ENCODE measurements at regions not wholly inside any gene's neighbourhood (a gene's known extent, or its start where the extent isn't known, plus 50 kb on each side); places are given as distances from the start of the nearest gene placed in this dataset.

DNA sequence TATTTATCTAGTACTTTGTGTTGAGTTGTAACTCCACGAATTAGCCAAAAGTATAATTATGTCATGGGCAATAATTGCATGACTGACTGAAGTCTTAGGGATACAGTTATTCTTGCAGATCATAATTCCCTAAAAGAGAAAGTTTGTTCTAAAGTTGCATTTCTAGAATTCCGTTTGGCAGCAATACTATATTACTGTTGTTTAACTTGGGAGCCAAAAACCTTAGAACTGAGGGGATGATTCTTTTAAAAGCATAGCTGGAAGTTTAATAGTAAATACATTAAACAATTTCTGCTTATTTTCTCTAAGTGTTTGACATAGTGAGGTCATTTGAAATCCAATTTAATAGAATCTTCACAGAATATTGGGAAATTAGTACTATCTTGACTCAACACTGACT, 356.4 kb upstream of the ADAMTS5 start (continued):
- TF ChIP-seq, protein P1, sequence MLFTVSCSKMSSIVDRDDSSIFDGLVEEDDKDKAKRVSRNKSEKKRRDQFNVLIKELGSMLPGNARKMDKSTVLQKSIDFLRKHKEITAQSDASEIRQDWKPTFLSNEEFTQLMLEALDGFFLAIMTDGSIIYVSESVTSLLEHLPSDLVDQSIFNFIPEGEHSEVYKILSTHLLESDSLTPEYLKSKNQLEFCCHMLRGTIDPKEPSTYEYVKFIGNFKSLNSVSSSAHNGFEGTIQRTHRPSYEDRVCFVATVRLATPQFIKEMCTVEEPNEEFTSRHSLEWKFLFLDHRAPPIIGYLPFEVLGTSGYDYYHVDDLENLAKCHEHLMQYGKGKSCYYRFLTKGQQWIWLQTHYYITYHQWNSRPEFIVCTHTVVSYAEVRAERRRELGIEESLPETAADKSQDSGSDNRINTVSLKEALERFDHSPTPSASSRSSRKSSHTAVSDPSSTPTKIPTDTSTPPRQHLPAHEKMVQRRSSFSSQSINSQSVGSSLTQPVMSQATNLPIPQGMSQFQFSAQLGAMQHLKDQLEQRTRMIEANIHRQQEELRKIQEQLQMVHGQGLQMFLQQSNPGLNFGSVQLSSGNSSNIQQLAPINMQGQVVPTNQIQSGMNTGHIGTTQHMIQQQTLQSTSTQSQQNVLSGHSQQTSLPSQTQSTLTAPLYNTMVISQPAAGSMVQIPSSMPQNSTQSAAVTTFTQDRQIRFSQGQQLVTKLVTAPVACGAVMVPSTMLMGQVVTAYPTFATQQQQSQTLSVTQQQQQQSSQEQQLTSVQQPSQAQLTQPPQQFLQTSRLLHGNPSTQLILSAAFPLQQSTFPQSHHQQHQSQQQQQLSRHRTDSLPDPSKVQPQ (CRISPR knock-in tag; IDR thresholded peaks at IDR 0.05; ENCODE audit: borderline replicate concordance), result no peak
- TF ChIP-seq, protein P2, sequence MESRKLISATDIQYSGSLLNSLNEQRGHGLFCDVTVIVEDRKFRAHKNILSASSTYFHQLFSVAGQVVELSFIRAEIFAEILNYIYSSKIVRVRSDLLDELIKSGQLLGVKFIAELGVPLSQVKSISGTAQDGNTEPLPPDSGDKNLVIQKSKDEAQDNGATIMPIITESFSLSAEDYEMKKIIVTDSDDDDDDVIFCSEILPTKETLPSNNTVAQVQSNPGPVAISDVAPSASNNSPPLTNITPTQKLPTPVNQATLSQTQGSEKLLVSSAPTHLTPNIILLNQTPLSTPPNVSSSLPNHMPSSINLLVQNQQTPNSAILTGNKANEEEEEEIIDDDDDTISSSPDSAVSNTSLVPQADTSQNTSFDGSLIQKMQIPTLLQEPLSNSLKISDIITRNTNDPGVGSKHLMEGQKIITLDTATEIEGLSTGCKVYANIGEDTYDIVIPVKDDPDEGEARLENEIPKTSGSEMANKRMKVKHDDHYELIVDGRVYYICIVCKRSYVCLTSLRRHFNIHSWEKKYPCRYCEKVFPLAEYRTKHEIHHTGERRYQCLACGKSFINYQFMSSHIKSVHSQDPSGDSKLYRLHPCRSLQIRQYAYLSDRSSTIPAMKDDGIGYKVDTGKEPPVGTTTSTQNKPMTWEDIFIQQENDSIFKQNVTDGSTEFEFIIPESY (CRISPR knock-in tag; IDR thresholded peaks at IDR 0.05), result no peak

DNA sequence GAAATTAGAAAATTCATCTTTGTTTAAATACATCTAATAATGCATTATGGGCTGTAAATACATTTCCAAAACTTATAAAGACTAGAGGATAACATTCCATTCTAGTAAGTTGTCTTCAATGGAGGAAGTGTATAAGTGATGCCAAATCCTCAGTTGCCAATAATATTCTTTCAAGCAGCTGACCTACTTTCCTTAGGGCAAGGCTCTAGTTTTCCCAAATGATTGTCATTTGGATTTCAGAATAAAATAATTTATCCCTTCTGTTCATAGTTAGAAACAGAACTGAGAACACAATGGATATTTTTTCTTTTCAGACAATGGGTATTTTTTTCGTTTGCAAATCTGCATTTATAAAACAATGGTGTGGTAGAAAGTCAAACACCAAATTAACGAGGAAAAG, 354.9 kb upstream of the ADAMTS5 start:
- Histone ChIP-seq H3K27ac (ENCODE audit: extremely low read depth, low read depth, low read length) (no peak overlapping the region), H3K36me3 (ENCODE audit: control insufficient read depth, insufficient read depth, low read length) (no peaks in the 10 kb centered on the region), H3K79me2 (ENCODE audit: control insufficient read depth, insufficient read depth, low read length) (no peaks in the 10 kb centered on the region), H3K9me1 (ENCODE audit: control insufficient read depth, insufficient read depth, low read length) (no peaks in the 10 kb centered on the region), H3K27me3 (ENCODE audit: control insufficient read depth in 2 of 2, insufficient read depth in 2 of 2, low read length in 2 of 2) (no peaks in the 10 kb centered on the region), H3K9me3 (replicated peaks; ENCODE audit: control insufficient read depth, insufficient read depth, low read depth, low read length) (no peaks in the 10 kb centered on the region; the same call in 1 of the 2 replicates), H3K9ac (ENCODE audit: insufficient read depth in 1 of 2, low read depth in 2 of 2, low read length in 2 of 2) (no peak overlapping the region), H2AFZ (ENCODE audit: low read depth, low read length) (no peak overlapping the region), H3K4me2 (ENCODE audit: insufficient read depth, low read length) (no peak overlapping the region), H4K20me1 (replicated peaks; ENCODE audit: control insufficient read depth, insufficient read depth, low read length) (no peaks in the 10 kb centered on the region), H3K4me3 (no peak overlapping the region), H3K4me1 (replicated peaks in 1 of 2; ENCODE audit: control insufficient read depth in 2 of 2, insufficient read depth in 2 of 2, low read length in 2 of 2) (no peaks in the 10 kb centered on the region)
- BruUV-seq (replicated peaks), result no TSS peak
- intact Hi-C loops (cut with micrococcal nuclease) (no loop called here), in situ Hi-C loops (cut with MboI) (no loop called here)
- ATAC-seq (no peak), DNase-seq (ENCODE audit: extremely low read depth in 1 of 4, low spot score in 3 of 4) (no peak), FAIRE-seq (no peak)
- ChIA-PET POLR2A (no interaction called here), CTCF (ENCODE audit: low intra/inter-chr PET ratio) (no interaction called here)
- TF ChIP-seq RB1 (IDR thresholded peaks at IDR 0.05; ENCODE audit: low read depth), result no peak
- TF ChIP-seq, protein P3, sequence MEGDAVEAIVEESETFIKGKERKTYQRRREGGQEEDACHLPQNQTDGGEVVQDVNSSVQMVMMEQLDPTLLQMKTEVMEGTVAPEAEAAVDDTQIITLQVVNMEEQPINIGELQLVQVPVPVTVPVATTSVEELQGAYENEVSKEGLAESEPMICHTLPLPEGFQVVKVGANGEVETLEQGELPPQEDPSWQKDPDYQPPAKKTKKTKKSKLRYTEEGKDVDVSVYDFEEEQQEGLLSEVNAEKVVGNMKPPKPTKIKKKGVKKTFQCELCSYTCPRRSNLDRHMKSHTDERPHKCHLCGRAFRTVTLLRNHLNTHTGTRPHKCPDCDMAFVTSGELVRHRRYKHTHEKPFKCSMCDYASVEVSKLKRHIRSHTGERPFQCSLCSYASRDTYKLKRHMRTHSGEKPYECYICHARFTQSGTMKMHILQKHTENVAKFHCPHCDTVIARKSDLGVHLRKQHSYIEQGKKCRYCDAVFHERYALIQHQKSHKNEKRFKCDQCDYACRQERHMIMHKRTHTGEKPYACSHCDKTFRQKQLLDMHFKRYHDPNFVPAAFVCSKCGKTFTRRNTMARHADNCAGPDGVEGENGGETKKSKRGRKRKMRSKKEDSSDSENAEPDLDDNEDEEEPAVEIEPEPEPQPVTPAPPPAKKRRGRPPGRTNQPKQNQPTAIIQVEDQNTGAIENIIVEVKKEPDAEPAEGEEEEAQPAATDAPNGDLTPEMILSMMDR (IDR thresholded peaks at IDR 0.05 in 2 of 3, conservative IDR thresholded peaks at IDR 0.05 in 1 of 3; ENCODE audit: insufficient read depth in 2 of 3, low read depth in 1 of 3, low read length in 3 of 3), result no peak
- WGBS (ENCODE audit: insufficient coverage, low coverage, missing lambda C conversion rate), result 0% methylated on average over 2 of the region's 2 CpGs
